GM03348 (cell line): ENCODE measurements at regions not wholly inside any gene's neighbourhood (a gene's known extent, or its start where the extent isn't known, plus 50 kb on each side); places are given as distances from the start of the nearest gene placed in this dataset.

ENCODE experiments used
- DNase-seq: peaks from one replicate; pipeline ENCODE4 v3.0.0; 2012; ENCODE audit warnings: low spot score

DNA sequence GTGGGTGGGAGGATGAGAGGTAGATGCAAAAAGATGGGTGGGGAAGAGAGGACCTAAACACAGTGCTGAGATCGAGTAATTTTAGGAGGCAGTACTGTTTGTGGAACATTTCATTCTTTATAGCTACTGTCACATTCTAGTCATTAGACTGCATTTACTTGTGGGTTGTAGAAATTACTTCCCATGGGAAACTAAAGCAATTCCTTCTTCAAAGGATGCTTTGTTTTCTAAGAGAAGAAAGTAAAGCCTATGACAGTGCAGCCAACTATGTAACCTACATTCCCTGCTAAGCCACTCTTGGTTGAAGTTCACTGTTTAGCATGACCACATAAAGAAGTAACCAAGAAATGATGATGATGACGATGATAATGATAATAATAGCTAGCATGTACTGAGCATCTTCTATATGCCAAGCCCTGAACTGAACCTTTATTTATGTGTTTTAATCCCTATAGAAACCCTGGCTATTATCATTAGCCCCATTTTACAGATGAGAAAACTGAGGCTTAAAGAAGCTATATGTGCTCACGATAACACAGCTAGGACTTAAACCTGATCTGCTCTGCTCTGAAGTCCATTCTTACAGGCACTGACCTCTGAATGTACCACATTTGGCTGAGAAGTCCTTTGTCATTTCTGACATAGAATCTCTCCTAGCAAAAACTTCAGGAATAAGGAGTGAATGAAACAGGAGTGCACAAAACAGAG lies 114.5 kb upstream of the KIT start:
- peak; percentile 59 for DNase-seq

DNA sequence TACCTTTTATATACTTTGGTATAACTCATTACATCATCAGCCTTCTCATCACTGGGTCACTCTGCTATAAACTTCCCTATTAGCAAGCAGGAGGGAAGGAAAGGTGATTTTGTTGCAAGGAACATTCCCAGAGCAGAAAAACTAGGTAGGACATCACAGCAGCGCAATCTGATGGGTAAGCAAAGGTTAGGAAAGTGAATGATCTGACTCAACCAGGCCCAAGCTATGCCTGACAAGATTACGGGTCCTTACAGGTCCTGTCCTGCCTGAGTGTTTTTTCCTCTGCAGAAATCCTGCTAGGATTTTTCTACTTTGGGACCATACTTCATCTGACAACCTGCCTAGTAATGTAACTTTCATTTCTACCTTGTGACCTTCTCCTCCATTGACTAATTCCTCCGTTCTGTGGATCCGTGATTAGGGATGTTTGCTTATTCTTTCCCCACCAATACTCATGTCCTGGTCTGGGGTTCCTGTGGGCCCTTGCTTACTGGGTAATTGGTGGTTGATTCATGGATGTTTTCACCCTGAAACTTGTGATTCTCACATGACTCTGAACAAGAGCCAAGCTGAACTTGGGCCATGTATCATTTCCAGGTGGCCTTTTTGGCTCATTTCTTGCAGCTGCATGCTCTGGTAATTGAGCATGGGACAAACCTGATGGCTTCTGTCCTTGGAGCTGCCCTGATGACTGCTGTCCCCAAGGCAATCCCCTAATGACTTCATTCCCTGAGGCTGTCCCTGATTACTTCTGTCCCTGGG lies 111.9 kb upstream of the KIT start:
- no peak for DNase-seq

DNA sequence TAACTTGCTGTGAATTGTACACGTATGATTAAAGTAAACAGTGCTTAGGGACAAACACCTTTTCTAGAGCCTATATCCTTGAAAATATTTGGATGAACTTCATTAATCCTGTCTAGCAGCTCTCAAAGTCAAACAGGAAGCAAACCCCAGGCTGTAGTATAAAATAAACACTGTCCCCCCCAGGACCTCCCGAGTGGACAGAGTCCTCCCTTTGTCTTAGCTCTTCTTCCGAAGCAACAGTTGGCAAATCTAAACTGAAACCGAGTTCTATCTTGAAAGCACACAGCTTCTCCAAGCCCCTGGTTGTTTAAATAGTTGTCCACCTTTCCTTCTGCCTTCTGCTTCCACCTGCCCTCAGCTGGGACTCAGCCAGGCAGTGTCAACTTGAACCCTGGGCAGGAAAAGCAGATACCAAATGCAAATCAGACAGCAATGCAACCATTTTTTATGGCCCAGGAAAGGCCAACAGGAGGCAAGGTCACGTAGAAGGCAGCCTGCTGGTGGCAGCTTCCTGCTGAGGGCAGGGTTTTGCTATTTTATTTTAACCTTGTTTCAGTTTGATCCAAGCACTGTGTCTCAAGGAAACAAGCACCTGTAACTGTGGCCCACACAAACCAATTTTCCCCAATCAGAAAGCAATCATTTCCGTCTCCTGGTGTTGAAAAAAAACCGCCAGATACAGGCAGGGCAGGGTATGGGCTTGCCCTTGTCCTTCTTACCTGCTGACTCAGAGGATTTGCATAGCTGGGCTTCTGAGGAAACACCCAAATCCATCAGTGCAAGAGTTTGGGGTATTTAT lies 110.3 kb upstream of the KIT start:
- no peak for DNase-seq

DNA sequence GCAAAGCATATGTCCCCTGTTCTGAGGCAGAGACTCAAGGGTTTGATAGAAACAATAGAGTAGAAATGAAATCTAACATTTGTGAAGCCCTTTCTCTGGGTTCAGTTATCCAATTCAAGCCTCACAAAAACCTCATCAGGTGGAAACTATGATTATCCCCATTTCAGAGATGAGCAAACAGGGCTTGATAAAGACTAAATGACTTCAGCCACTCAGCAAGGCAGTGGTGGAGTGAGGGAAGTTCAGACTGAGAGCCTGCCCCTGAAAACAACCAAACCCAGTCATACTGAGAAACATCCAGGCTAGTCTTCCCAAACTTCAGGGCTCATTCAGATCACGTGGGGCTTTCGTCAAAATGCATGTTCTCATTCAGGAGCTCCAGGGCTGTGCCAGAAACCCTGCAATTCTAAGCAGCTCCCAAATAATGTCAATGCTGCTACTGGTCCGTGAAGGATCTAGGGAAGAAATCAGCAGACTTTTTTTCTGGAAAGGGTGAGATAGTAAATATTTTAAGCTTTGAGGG lies 109.6 kb upstream of the KIT start:
- DNase-seq = no peak

DNA sequence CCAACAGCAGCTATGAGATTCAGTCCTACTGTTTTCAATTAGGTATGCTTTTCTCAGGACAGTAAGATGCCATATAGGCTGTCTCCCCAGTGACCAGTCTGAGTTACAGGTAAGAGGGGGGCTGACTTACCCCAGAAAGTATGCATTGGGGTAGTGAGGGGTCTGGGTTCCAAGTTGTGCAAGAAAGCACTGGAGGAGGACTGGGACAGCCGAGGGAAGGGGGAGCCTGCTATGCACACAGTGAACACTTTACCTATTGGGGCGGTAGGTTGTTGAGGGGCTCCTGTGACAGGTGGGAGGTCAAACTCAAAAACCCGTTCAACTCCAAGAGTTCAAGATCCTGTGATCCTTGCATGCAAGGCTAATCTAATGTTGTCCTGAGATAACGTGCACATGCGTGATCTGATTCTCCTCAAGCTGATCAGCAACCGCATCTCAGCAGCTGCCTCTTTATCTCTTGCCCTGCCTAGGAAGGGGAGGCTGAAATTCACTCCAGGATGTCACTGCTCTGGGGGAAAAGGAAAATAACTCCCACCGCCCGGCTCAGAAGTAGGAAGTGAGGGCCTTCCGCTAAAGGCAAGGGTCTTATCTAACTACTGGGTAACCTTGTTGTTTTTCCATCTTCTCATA lies 108.8 kb upstream of the KIT start:
- DNase-seq = no peak

DNA sequence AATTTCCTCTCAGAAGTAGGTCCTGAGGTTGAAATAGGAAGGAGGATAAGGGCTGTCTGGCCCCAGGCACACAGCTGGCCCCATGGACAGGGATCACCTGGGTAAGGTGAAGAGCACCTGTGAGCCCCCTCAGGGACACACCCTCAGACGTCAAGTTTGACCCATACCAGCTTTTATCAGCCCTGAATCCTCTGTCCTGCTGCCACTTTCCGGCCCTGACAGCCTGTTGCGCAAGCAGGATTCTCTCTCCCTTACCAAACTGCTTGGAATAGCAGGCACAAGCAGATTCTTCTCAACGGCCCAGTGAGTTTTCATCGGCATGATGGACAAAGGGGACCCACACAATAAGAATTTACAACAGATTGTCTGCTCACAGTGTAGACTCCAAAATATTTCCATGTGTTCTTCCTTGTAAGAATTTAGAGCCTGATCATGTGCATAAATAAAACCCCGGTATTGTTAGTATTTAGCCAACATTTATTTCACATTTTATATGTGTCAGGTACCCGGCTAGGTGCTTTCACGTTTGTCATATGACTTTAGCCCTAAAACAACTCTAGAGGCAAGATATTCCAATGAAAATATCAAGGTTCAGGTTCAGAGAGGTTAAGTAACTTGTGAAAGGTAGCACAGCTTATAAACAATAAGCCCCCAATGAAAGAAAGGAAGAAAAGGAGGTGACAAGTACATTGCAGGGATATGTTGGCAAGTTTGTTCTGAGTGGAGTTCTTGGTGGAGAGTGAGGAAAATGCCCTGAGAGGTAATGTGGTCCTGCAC lies 107.2 kb upstream of the KIT start:
- DNase-seq = peak; percentile 53

DNA sequence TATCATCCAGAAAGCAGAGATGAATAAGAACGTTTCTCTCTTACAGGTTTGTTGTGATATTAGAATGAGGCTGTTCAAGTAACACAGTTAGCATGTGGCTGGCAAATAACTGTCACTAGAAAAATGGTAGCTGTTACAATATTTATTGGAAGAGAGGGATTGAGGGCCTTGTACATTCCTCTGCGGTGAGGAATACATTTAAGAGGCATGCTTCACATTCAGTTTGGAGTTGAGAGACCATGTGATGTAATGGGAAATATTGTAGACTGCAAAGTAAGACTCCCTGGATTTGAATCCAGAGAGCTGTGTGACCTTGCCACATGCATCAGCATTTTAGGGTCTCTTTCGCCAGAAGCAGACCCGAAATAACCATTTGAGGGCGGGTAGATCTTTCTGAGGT lies 104.8 kb upstream of the KIT start:
- DNase-seq = peak; percentile 66

DNA sequence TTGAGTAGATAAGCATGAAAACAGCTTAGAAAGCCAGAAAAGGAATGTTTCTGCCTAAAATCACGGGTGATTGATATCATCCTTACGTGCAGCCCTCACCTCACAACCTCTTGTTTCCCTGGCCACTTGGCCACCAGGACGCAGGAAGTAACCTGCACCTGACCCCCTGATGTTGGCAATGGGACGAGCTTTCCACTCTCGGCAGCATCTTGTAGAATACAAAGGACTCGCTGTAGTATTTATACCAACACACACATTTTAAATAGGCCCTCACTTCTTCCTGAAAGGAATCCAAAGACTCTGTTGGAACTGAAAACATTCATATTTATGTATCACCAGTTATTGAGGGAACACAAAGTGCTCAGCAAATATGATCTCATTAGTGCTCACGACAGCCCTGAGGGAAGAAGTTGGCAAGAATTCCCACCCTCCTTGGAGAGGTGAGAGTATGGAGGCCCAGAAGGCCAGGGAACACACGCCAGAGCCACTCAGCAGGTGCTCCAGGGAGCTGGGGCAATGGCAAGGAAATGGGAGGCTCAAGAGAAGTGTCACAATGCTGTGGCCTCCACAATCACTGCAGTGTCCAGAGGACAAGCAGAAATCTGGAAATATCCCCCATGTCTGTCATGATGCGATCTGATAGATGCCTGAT lies 103.3 kb upstream of the KIT start:
- DNase-seq = no peak

DNA sequence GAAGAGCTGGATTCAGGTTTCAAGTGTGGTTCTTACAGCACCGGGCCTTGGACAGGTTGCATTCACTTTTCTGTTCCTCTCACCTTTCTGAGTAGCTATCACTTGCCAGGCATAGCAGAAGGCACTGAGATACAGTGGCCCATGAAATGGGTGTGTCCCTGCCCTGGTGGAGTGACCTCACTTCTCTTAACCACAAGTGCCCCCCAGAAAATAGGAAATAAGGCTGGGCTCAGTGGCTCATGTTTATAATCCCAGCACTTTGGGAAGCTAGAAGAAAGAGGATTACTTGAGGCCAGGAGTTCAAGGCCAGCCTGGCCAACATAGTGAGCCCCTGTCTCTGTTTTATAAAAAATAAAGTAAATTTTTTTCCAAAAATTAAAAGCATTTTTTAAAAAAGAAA lies 101.7 kb upstream of the KIT start:
- DNase-seq = no peak

DNA sequence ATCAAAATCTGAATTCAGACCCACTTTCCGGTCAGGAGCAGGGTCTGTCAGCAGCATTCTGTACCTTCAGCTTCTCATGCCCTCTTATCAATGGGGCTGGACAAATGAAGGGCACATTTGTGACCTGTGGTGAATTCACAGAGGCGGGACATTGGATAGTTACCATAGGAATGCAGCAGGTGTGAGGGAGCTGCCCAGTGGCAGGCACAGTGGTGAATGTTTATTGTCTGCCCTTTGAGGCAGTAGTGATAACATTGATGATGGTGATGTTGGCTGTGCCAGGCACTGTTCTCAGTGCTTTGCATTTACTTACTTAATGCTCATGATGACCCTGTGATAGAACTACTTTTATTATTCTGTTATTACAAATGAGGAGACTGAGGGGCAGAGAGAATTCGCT lies 101.2 kb upstream of the KIT start:
- DNase-seq = no peak

DNA sequence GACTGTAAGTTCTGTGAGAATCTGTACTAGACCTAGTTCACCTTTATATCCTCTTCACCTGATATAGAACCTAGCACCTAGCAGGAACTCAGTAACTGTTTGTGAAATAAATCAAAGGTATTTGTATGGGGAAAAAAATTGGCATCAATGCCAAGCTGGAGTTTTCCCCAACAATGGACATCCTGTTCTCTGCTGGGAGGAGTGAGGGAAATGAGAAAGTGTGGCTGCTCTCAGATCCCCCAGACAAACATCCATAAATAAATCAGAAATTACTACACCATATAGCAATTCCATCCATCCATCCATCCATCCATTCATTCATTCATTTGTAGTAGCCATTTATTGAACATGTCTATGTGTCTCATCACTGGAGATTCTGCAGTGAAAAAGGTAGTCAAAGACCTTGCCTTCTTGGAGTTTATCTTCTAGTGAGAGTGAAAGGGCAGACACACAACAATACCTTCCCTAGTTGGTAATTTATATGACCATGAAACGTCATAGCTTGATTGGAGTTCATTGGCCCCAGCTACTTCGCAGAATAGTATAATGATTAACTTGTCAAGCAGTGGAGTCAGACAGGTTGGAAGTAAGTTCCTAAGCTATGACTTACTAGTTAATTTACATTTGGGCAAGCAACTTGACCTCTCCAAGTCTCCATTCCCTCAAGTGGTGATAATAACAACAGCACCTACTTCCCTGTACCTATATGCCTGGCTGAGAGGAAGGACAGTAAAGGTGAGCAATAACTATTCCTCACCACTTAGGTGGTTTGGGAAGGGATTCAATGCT lies 98.7 kb upstream of the KIT start:
- DNase-seq = no peak

DNA sequence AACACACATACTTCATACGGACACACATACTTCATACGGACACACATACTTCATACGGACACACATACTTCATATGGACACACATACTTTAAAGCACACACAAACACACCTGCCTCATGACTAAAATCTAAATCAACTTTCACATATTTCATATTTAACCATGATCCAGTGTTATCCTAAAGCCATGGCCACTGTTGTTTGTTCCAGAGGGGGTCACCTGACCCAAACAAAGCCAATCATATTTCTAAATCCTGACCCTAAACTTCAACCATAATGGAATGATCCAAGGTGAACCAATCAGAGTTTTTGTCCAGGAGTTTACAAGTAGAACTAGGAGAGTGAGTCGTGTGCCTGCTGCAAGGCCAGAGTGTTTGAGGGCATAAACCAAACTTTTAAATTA lies 97.2 kb upstream of the KIT start:
- no peak for DNase-seq

DNA sequence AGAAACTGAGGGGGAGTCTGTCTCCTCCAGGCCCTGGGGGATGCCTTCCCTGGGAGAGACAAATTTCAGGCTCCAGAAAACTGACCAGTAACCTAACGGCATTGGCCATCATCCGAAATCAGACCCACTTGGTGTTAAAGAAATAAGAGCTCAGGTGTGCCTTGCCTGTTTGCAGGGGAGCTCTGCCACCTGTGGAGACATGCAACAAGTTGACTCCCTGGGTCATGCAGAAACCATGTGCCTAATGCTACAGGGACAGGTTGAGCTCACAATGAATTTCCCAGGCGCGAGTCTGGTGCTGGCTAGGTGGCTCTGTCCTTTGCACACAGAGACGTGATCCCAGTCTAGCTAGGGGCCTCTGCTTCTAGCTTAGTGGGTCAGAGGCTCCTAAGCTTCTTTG lies 95.8 kb upstream of the KIT start:
- no peak for DNase-seq

DNA sequence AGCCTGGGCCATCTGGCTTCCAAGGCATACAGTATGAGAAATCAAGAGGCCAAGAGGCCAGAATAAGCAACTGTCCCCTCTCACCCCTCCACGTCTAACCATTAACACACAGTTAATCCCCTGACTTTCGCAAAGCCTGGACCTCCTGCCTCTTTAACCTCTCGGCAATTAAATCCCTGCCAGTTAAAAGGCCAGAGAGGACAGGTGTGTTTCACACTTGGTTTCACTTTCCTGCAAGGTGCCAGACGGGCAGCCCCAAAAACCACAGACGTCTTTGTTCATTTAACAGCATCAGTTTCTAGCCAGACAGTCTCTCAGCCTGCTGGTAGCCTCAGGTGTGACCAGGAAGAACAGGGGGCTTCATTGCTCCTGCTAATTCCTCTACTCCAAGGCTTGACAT lies 91.1 kb upstream of the KIT start:
- no peak for DNase-seq

DNA sequence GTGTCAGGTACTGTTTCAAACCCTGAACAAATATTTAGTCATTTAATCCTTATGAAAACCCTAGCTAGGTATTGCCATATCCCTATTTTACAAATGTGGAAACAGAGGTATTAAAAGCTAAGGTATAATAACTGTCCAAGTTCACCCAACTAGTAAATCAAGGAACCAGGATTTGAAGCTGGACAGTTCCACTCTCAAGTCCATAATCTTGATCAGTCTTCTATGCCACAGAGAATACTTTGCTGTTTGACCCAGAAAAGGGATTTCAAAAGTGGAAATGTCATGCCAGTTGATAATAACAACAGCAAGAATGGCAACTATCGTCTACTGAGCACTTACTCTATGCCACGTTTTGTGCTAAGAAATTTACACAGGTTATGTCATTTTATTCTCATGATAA lies 90.4 kb upstream of the KIT start:
- no peak for DNase-seq

DNA sequence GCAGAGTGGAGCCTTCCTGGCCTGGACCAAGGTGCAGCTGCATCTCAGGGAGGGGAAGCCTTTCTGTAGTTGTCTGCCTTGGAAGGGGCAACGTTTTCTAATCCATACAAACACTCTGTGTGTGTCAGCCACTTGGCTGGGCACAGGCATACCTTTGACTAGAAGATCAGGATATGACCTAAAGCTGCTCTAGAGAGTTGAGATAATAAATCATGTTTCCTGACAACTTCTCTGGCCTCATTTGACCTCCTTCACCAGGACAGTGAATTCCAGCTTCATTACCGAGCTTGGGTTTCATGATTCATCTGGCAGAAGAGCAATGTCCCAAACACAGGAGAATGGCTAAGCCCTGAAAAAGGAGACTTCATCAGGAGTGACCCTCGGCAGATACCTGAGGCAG lies 89.6 kb upstream of the KIT start:
- peak; percentile 76 for DNase-seq

DNA sequence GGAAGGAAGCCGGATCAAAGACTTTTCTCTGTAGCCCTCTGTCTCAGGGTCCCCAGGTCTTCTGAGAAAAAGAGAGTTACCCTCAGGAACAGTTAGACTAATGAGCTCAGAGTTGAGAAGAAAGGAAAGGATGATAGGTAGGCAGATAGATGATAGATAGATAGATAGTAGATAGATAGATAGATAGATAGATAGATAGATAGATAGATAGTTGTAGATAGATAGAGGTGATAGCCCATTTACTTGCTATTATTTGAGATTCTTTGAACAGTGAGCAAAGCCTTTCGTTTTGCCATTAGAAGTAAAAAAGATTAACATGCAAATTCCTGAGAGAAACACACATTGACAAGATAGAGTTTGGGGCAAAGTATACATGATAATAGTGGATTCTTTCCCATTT lies 86.9 kb upstream of the KIT start:
- DNase-seq = no peak

DNA sequence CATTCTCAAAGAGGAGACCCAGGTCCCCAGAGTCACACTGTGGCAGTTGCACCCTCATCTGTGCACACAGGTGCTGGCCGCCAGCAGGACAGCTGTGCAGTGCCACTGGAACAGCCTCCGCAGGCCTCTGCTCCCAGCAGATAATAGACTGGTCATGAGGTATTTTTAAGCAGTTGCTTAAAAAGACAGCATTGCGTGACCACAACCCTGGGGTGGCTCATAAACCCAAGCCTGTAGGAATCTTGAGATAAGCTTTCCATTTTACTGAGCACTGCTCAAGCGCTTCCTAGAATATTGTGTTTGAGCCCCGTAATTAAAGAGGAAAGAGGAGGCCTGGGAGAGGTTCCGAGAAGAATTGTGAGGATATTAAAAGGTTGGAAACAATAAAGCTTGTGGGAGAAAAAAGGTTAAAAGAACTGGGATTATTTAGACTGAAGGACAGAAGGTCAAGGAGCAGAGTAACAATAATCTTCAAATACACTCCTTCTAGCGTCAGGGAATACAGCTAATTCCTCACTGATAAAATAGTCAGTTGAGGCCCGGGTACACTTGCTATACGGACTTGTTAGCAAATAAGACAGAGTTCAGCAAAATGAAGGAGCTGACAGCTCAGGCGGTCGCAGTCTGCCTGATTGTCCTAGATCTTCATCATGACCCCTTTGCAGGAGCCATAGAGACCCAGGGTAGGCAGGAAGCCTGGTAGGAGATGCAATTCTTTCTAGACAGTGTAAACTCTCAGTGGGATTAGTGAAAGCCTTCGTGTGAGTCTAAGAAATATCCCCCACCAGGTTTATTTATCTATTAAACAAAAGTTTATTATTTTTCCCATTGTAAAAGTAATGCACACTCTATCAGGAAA lies 86.2 kb upstream of the KIT start:
- no peak for DNase-seq

DNA sequence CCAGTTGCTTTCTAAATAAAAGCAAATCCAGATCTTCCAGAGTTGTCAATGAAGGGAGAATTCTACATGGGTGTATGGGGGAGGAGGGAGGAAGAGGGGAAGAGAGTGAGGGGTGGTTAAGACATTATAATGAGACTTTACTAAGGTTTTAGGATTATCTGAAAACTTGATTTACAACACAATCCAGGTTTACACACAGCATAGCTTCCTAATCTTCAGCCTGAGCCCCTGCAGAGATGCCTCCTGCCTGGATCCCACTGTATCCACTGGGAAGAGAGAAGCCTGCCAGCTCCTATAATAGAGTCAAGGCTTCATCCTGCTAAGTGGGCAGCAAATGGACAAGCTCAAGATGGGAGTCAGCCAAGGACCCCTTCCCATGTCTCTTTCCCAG lies 85.6 kb upstream of the KIT start:
- no peak for DNase-seq
